H1 (cell line): ENCODE measurements at regions not wholly inside any gene's neighbourhood (a gene's known extent, or its start where the extent isn't known, plus 50 kb on each side); places are given as distances from the start of the nearest gene placed in this dataset.

ENCODE experiments used
- CTCF ChIA-PET: fragments of 300-600 bp; sonication (Branson Sonifier 250); formaldehyde crosslinking; loops from one replicate; lab custom pipeline; 2021; ENCODE audit not compliant: partially characterized antibody; lab: Charles Lee
- POLR2A ChIA-PET: fragments of 300-600 bp; sonication (Branson Sonifier 250); formaldehyde crosslinking; loops from one replicate; lab custom pipeline; 2021; ENCODE audit warnings: inconsistent platforms; ENCODE audit not compliant: partially characterized antibody; lab: Charles Lee
- DNase-seq, 2 experiments: peaks; one replicate each; pipeline versions ENCODE4 v3.0.0 to v3.0.0-alpha.2; 2010 to 2022; ENCODE audit warnings: low spot score in 2 of 2, low read depth in 1 of 2, mixed read lengths in 1 of 2
- FAIRE-seq: peaks from 2 replicates; lab custom pipeline; 2011; peaks lifted over from hg19 to GRCh38; lab: Jason Lieb, UNC
- H2AFZ ChIP-seq: 2 replicates; pipeline ENCODE4 v1.8.1; 2012; ENCODE audit warnings: low read length, inconsistent platforms
- H2AK5ac ChIP-seq: 2 replicates; pipeline ENCODE4 v1.6.1; 2013; ENCODE audit warnings: low read depth, low read length
- H2BK120ac ChIP-seq: replicated peaks from 2 replicates; pipeline ENCODE3; 2013; ENCODE audit warnings: low read depth, low read length, inconsistent platforms
- H2BK12ac ChIP-seq: 2 replicates; pipeline ENCODE4 v1.6.1; 2013; ENCODE audit warnings: low read depth, low read length
- H2BK15ac ChIP-seq: 2 replicates; pipeline ENCODE4 v1.6.1; 2013; ENCODE audit warnings: low read length
- H2BK20ac ChIP-seq: 2 replicates; pipeline ENCODE4 v1.6.1; 2013; ENCODE audit warnings: low read length
- H2BK5ac ChIP-seq: 2 replicates; pipeline ENCODE4 v1.6.1; 2013; ENCODE audit warnings: low read depth, low read length
- H3K14ac ChIP-seq: 2 replicates; pipeline ENCODE4 v1.6.1; 2013; ENCODE audit warnings: inconsistent platforms; ENCODE audit not compliant: insufficient read length
- H3K18ac ChIP-seq: 2 replicates; pipeline ENCODE4 v1.6.1; 2013; ENCODE audit warnings: low read length; ENCODE audit errors: extremely low read depth
- H3K23ac ChIP-seq: 2 replicates; pipeline ENCODE4 v1.6.1; 2013; ENCODE audit warnings: inconsistent platforms; ENCODE audit not compliant: insufficient read length
- H3K23me2 ChIP-seq: 2 replicates; pipeline ENCODE4 v1.6.1; 2013; ENCODE audit warnings: low read depth, low read length
- H3K27ac ChIP-seq: 2 replicates; pipeline ENCODE4 v1.6.1; 2011; ENCODE audit warnings: low read depth, low read length, inconsistent platforms
- H3K27me3 ChIP-seq, 4 experiments: replicated peaks in 1 of 4; 1 replicate in 1 of 4; 2 replicates in 3 of 4; pipeline versions ENCODE4 v1.6.1 to v1.8.1; 2011 to 2013; ENCODE audit warnings: low read length in 3 of 4, mild to moderate bottlenecking in 3 of 4, inconsistent platforms in 2 of 4, mixed read lengths in 2 of 4, moderate library complexity in 1 of 4; ENCODE audit not compliant: control insufficient read depth in 3 of 4, insufficient read depth in 3 of 4; ENCODE audit errors: extremely low read depth in 1 of 4
- H3K36me3 ChIP-seq, 4 experiments: 2 replicates each; pipeline versions ENCODE4 v1.6.1 to v1.8.1; 2011 to 2013; ENCODE audit warnings: mild to moderate bottlenecking in 4 of 4, low read length in 3 of 4, moderate library complexity in 2 of 4, control low read depth in 1 of 4, inconsistent platforms in 1 of 4; ENCODE audit not compliant: insufficient read depth in 4 of 4, control insufficient read depth in 2 of 4
- H3K4ac ChIP-seq: replicated peaks from 2 replicates; pipeline ENCODE3; 2013; ENCODE audit warnings: low read length, low read depth, mixed read lengths, inconsistent platforms; ENCODE audit not compliant: insufficient read length
- H3K4me1 ChIP-seq, 4 experiments: replicated peaks in 1 of 4; 1 replicate in 1 of 4; 2 replicates in 3 of 4; pipeline versions ENCODE4 v1.6.1 to v1.8.1; 2011 to 2013; ENCODE audit warnings: low read length in 3 of 4, inconsistent platforms in 2 of 4, mixed read lengths in 1 of 4; ENCODE audit not compliant: insufficient read depth in 4 of 4, control insufficient read depth in 3 of 4
- H3K4me2 ChIP-seq, 2 experiments: 2 replicates each; pipeline versions ENCODE4 v1.6.1 to v1.8.1; 2011 to 2013; ENCODE audit warnings: low read depth in 2 of 2, low read length in 2 of 2, control low read depth in 1 of 2, inconsistent platforms in 1 of 2, mild to moderate bottlenecking in 1 of 2; ENCODE audit not compliant: insufficient read depth in 1 of 2
- H3K4me3 ChIP-seq, 4 experiments: fragments of 200-600, 300-600 bp in 1 of 4; sonication (generic), shearing (Covaris generic), sonication (Bioruptor Twin) in 1 of 4; 2 replicates each; pipeline versions ENCODE4 v1.5.1 to v1.8.1; 2011 to 2016; ENCODE audit warnings: low read length in 4 of 4, low read depth in 3 of 4, control low read depth in 2 of 4, inconsistent platforms in 2 of 4, mild to moderate bottlenecking in 2 of 4, mixed read lengths in 1 of 4, moderate library complexity in 1 of 4; ENCODE audit not compliant: insufficient read depth in 2 of 4; ENCODE audit errors: extremely low read depth in 1 of 4
- H3K56ac ChIP-seq: replicated peaks from 2 replicates; pipeline ENCODE3; 2013; ENCODE audit warnings: low read depth, mild to moderate bottlenecking, mixed read lengths, low read length, inconsistent platforms; ENCODE audit not compliant: insufficient read length
- H3K79me1 ChIP-seq: 2 replicates; pipeline ENCODE4 v1.6.1; 2013; ENCODE audit warnings: low read depth, low read length, control low read depth
- H3K79me2 ChIP-seq, 2 experiments: 2 replicates each; pipeline versions ENCODE4 v1.6.1 to v1.8.1; 2012 to 2013; ENCODE audit warnings: low read length in 2 of 2, mild to moderate bottlenecking in 2 of 2, inconsistent platforms in 1 of 2; ENCODE audit not compliant: insufficient read depth in 2 of 2, control insufficient read depth in 1 of 2
- H3K9ac ChIP-seq, 4 experiments: replicated peaks in 1 of 4; 1 replicate in 1 of 4; 2 replicates in 3 of 4; pipeline versions ENCODE4 v1.6.1 to v1.8.1; 2011 to 2013; ENCODE audit warnings: low read depth in 3 of 4, low read length in 3 of 4, control low read depth in 2 of 4, mild to moderate bottlenecking in 2 of 4, moderate library complexity in 2 of 4, inconsistent platforms in 1 of 4; ENCODE audit errors: extremely low read depth in 1 of 4
- H3K9me3 ChIP-seq, 2 experiments: 2 replicates each; pipeline versions ENCODE4 v1.6.1 to v1.8.1; 2012 to 2013; ENCODE audit warnings: mild to moderate bottlenecking in 2 of 2, moderate library complexity in 2 of 2, control low read depth in 1 of 2, inconsistent platforms in 1 of 2, low read depth in 1 of 2, low read length in 1 of 2, mixed read lengths in 1 of 2; ENCODE audit not compliant: insufficient read depth in 2 of 2
- H4K20me1 ChIP-seq, 2 experiments: replicated peaks in 1 of 2; 2 replicates each; pipeline versions ENCODE3 to v1.8.1; 2011 to 2013; ENCODE audit warnings: inconsistent platforms in 2 of 2, low read length in 2 of 2, mild to moderate bottlenecking in 1 of 2; ENCODE audit not compliant: insufficient read depth in 2 of 2, control insufficient read depth in 1 of 2
- H4K5ac ChIP-seq: 2 replicates; pipeline ENCODE4 v1.6.1; 2013; ENCODE audit warnings: low read length, low read depth, mixed read lengths, inconsistent platforms; ENCODE audit not compliant: insufficient read length
- H4K8ac ChIP-seq: 2 replicates; pipeline ENCODE4 v1.8.0; 2013; ENCODE audit warnings: mild to moderate bottlenecking, moderate library complexity, low read length, inconsistent platforms; ENCODE audit not compliant: insufficient read depth; ENCODE audit errors: extremely low read depth
- H4K91ac ChIP-seq: replicated peaks from 2 replicates; pipeline ENCODE3; 2013; ENCODE audit warnings: low read length, mixed read lengths, inconsistent platforms; ENCODE audit not compliant: insufficient read length
- CHD1 ChIP-seq: IDR thresholded peaks from 2 replicates; pipeline ENCODE4 v1.6.1; 2012; ENCODE audit warnings: low read depth, low read length, improper control_type of control experiment
- NANOG ChIP-seq: IDR thresholded peaks from 2 replicates; pipeline ENCODE4 v1.6.1; 2011; ENCODE audit warnings: low read length, low read depth, mild to moderate bottlenecking, inconsistent platforms; ENCODE audit not compliant: insufficient read depth, poor library complexity, severe bottlenecking
- WGBS, 2 experiments: shearing (Covaris generic) in 1 of 2; methylation state at CpG; one replicate each; pipeline versions ENCODE4 v1.1.6 to v1.1.7; 2013 to 2015; ENCODE audit warnings: low lambda C conversion rate in 2 of 2, mixed read lengths in 2 of 2, inconsistent platforms in 1 of 2, low coverage in 1 of 2, missing lambda C conversion rate in 1 of 2; ENCODE audit not compliant: insufficient replicate concordance in 2 of 2, insufficient coverage in 1 of 2, insufficient read length in 1 of 2; ENCODE audit errors: extremely low coverage in 1 of 2, missing lambda C conversion rate in 1 of 2; 5-methylcytosine and 5-hydroxymethylcytosine counted together

- H3K56ac ChIP-seq = no peak overlapping the region
- peak; percentile 48 for TF ChIP-seq NANOG
- no peak for TF ChIP-seq CHD1
- H3K23ac ChIP-seq = no peak overlapping the region
- no peaks in the 10 kb centered on the region for H3K9me3 ChIP-seq
- H3K27ac ChIP-seq = no peak overlapping the region
- H3K23me2 ChIP-seq = no peaks in the 10 kb centered on the region
- DNase-seq (no peak), FAIRE-seq (peak; percentile 52)
- H3K79me2 ChIP-seq = no peaks in the 10 kb centered on the region
- H3K4me1 ChIP-seq = peaks cover 0 to 8% (median 4%) of the 10 kb centered on the region in 4 experiments; a peak in 4 of 7 replicates
- H2BK15ac ChIP-seq = peak overlapping the region; percentile 23; the same call in 1 of the 2 replicates
- no peaks in the 10 kb centered on the region for H4K20me1 ChIP-seq
- no peak overlapping the region for H4K91ac ChIP-seq
- peak overlapping the region; percentile 22; the same call in 1 of the 2 replicates for H2BK12ac ChIP-seq
- no peak overlapping the region for H3K14ac ChIP-seq
- H2BK5ac ChIP-seq = no peak overlapping the region
- no peak overlapping the region for H4K5ac ChIP-seq
- CTCF ChIA-PET = interaction anchor here (0.6 to 2.5 kb wide), 6 partner anchors 9 to 565 kb away, joined by 3 to 10 read pairs (median 4); no protein-coding TSS in a partner anchor
- peak overlapping the region; percentile 51; the same call in 1 of the 2 replicates for H3K18ac ChIP-seq
- peak overlapping the region; percentile 94 for H2BK20ac ChIP-seq
- H3K4me2 ChIP-seq = no peak overlapping the region
- no peak overlapping the region for H2AFZ ChIP-seq
- no peak overlapping the region for H2BK120ac ChIP-seq
- H2AK5ac ChIP-seq = no peak overlapping the region
- no peaks in the 10 kb centered on the region for H3K36me3 ChIP-seq
- H3K9ac ChIP-seq = no peak overlapping the region
- no peak overlapping the region; the same call in 1 of the 2 replicates for H4K8ac ChIP-seq
- WGBS, 2 experiments = 61% methylated on average over 10 of the region's 10 CpGs; no CpG with 5 or more reads in 1 of the 2 experiments
- H3K4me3 ChIP-seq = no peak overlapping the region
- no peaks in the 10 kb centered on the region for H3K79me1 ChIP-seq
- POLR2A ChIA-PET = interaction anchor here (0.7 to 2.2 kb wide), 2 partner anchors 9 to 517 kb away, joined by 3 to 8 read pairs; no protein-coding TSS in a partner anchor
- H3K27me3 ChIP-seq = 0 out of 7 replicates have a peak, but pooled peaks cover 0 to 2% (median 0%) of the 10 kb centered on the region in 4 experiments
- no peak overlapping the region for H3K4ac ChIP-seq
These were observed 509.0 kb upstream of the ZMIZ1 start for GRCh38 chr10:78559661-78560340.
